Retina (tissue), 1 donor: ENCODE measurements at regions not wholly inside any gene's neighbourhood (a gene's known extent, or its start where the extent isn't known, plus 50 kb on each side); places are given as distances from the start of the nearest gene placed in this dataset.

Experiments
- DNase-seq: peaks from one replicate; pipeline ENCODE4 v3.0.0-alpha.2; 2016

- no peak for DNase-seq
Measured at GRCh38 chr2:53445383-53446070, 322.1 kb upstream of the CHAC2 start.

GRCh38 chr2:53442783-53443182 lies 324.8 kb upstream of the CHAC2 start:
- peak; percentile 21 for DNase-seq

GRCh38 chr2:53442093-53442492 lies 325.5 kb upstream of the CHAC2 start:
- no peak for DNase-seq

GRCh38 chr2:53438692-53439091 lies 328.9 kb upstream of the CHAC2 start:
- no peak for DNase-seq

GRCh38 chr2:53438100-53438499 lies 329.5 kb upstream of the CHAC2 start:
- no peak for DNase-seq

- no peak for DNase-seq
Measured at GRCh38 chr2:53437371-53437770, 330.2 kb upstream of the CHAC2 start.

- DNase-seq: no peak
Measured at GRCh38 chr2:53436882-53437281, 330.7 kb upstream of the CHAC2 start.

- no peak for DNase-seq
Measured at GRCh38 chr2:53435610-53436009, 332.0 kb upstream of the CHAC2 start.

GRCh38 chr2:53434466-53434865 lies 333.1 kb upstream of the CHAC2 start:
- DNase-seq: no peak

- no peak for DNase-seq
Measured at GRCh38 chr2:53432936-53433335, 334.7 kb upstream of the CHAC2 start.

GRCh38 chr2:53429901-53430300 lies 337.7 kb upstream of the CHAC2 start:
- DNase-seq: no peak

- DNase-seq: no peak
Measured at GRCh38 chr2:53424902-53425301, 342.7 kb upstream of the CHAC2 start.

GRCh38 chr2:53423465-53423864 lies 344.1 kb upstream of the CHAC2 start:
- no peak for DNase-seq

- DNase-seq: no peak
Measured at GRCh38 chr2:53422979-53423378, 344.6 kb upstream of the CHAC2 start.

- DNase-seq: no peak
Measured at GRCh38 chr2:53417385-53417784, 350.2 kb upstream of the CHAC2 start.

- DNase-seq: no peak
Measured at GRCh38 chr2:53407363-53408080, 360.1 kb upstream of the CHAC2 start.

GRCh38 chr2:53403792-53404413 lies 363.7 kb upstream of the CHAC2 start:
- no peak for DNase-seq

GRCh38 chr2:53397085-53397484 lies 370.5 kb upstream of the CHAC2 start:
- no peak for DNase-seq

- no peak for DNase-seq
Measured at GRCh38 chr2:53381271-53381670, 386.3 kb upstream of the CHAC2 start.

GRCh38 chr2:53379547-53379946 lies 388.1 kb upstream of the CHAC2 start:
- no peak for DNase-seq

- no peak for DNase-seq
Measured at GRCh38 chr2:53378791-53379190, 388.8 kb upstream of the CHAC2 start.

- no peak for DNase-seq
Measured at GRCh38 chr2:53373126-53373525, 394.5 kb upstream of the CHAC2 start.

GRCh38 chr2:53366543-53366942 lies 401.1 kb upstream of the CHAC2 start:
- DNase-seq: peak; percentile 14

- DNase-seq: no peak
Measured at GRCh38 chr2:53362934-53363333, 404.7 kb upstream of the CHAC2 start.
